Ishikawa (cell line): ENCODE measurements at regions not wholly inside any gene's neighbourhood (a gene's known extent, or its start where the extent isn't known, plus 50 kb on each side); places are given as distances from the start of the nearest gene placed in this dataset.

Experiments used
- CEBPB ChIP-seq: IDR thresholded peaks from 2 replicates; pipeline ENCODE4 v1.6.1; 2012
- CREB1 ChIP-seq: IDR thresholded peaks from 2 replicates; pipeline ENCODE4 v1.6.1; 2012; ENCODE audit warnings: low read depth
- EGR1 ChIP-seq: IDR thresholded peaks from 2 replicates; pipeline ENCODE4 v1.6.1; 2012
- EP300 ChIP-seq: IDR thresholded peaks from 2 replicates; pipeline ENCODE4 v1.6.1; 2012; ENCODE audit warnings: borderline replicate concordance
- FOXM1 ChIP-seq: IDR thresholded peaks from 2 replicates; pipeline ENCODE4 v1.6.1; 2012; ENCODE audit warnings: low read depth, borderline replicate concordance
- NFIC ChIP-seq: IDR thresholded peaks from 2 replicates; pipeline ENCODE4 v1.6.1; 2012
- RAD21 ChIP-seq: IDR thresholded peaks from 2 replicates; pipeline ENCODE4 v1.6.1; 2012; ENCODE audit warnings: low read depth
- TAF1 ChIP-seq: IDR thresholded peaks from 2 replicates; pipeline ENCODE4 v1.6.1; 2012; ENCODE audit warnings: low read depth, mild to moderate bottlenecking
- TCF12 ChIP-seq: IDR thresholded peaks from 2 replicates; pipeline ENCODE4 v1.6.1; 2012; ENCODE audit warnings: low read depth
- TEAD4 ChIP-seq: IDR thresholded peaks from 2 replicates; pipeline ENCODE4 v1.6.1; 2012
- YY1 ChIP-seq: IDR thresholded peaks from 2 replicates; pipeline ENCODE4 v1.6.1; 2012; ENCODE audit warnings: low read depth
- ZBTB7A ChIP-seq: IDR thresholded peaks from 2 replicates; pipeline ENCODE4 v1.6.1; 2012; ENCODE audit warnings: low read depth
- TF ChIP-seq, protein P1 (sequence below): IDR thresholded peaks from 2 replicates; pipeline ENCODE4 v1.6.1; 2012; ENCODE audit warnings: low read depth, mild to moderate bottlenecking
- TF ChIP-seq, protein P2 (sequence below): IDR thresholded peaks from 2 replicates; pipeline ENCODE4 v1.6.1; 2012
- TF ChIP-seq, protein P3 (sequence below): IDR thresholded peaks from 2 replicates; pipeline ENCODE4 v1.6.1; 2012

DNA sequence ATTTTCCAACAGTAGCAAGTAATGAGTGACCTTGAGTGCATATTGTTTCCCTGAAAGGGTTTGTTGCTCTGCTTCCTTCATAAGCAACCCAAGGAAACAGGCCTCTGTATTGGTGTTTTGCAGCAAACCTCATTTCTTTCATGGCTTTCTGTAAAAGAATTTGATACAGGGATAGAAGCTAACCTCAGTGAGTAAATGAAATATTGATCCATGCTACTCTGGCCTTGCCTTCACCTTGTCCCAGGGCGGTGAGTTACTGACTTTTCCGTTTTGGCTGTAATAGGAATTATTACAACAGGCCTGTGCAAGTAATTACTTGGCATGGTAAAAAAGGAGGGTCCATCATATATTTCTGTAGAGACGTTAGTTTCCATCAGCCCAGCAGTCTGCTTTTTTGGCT, 130.9 kb upstream of the MPPED2 start:
- no peak for TF ChIP-seq TAF1
- no peak for TF ChIP-seq YY1
- TF ChIP-seq EP300: no peak
- TF ChIP-seq, protein P1, sequence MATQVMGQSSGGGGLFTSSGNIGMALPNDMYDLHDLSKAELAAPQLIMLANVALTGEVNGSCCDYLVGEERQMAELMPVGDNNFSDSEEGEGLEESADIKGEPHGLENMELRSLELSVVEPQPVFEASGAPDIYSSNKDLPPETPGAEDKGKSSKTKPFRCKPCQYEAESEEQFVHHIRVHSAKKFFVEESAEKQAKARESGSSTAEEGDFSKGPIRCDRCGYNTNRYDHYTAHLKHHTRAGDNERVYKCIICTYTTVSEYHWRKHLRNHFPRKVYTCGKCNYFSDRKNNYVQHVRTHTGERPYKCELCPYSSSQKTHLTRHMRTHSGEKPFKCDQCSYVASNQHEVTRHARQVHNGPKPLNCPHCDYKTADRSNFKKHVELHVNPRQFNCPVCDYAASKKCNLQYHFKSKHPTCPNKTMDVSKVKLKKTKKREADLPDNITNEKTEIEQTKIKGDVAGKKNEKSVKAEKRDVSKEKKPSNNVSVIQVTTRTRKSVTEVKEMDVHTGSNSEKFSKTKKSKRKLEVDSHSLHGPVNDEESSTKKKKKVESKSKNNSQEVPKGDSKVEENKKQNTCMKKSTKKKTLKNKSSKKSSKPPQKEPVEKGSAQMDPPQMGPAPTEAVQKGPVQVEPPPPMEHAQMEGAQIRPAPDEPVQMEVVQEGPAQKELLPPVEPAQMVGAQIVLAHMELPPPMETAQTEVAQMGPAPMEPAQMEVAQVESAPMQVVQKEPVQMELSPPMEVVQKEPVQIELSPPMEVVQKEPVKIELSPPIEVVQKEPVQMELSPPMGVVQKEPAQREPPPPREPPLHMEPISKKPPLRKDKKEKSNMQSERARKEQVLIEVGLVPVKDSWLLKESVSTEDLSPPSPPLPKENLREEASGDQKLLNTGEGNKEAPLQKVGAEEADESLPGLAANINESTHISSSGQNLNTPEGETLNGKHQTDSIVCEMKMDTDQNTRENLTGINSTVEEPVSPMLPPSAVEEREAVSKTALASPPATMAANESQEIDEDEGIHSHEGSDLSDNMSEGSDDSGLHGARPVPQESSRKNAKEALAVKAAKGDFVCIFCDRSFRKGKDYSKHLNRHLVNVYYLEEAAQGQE: no peak
- TF ChIP-seq ZBTB7A: no peak
- TF ChIP-seq EGR1: no peak
- TF ChIP-seq, protein P2, sequence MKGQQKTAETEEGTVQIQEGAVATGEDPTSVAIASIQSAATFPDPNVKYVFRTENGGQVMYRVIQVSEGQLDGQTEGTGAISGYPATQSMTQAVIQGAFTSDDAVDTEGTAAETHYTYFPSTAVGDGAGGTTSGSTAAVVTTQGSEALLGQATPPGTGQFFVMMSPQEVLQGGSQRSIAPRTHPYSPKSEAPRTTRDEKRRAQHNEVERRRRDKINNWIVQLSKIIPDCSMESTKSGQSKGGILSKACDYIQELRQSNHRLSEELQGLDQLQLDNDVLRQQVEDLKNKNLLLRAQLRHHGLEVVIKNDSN: no peak
- no peak for TF ChIP-seq CEBPB
- TF ChIP-seq, protein P3, sequence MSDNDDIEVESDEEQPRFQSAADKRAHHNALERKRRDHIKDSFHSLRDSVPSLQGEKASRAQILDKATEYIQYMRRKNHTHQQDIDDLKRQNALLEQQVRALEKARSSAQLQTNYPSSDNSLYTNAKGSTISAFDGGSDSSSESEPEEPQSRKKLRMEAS: no peak
- no peak for TF ChIP-seq TEAD4
- no peak for TF ChIP-seq NFIC
- TF ChIP-seq RAD21: no peak
- no peak for TF ChIP-seq FOXM1
- no peak for TF ChIP-seq TCF12

DNA sequence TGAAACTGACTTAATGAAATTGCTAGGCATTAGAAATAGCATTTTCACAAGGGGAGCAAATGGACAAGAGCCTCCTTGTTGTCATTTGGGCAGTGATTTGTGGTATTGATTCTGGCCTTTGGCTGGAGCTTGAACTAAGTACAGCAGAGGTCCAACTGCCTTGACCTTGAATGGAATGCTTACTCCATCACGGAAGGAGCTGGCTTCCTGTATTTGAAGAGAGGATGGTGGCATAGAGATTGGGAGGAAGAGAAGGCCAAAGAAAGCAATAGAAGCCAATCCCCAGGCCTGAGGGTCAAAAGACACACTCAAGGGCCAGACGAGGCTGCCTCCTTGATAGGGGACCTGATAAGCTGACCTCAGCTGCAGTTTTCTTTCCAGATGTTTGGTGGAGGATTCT, 126.6 kb upstream of the MPPED2 start:
- TF ChIP-seq FOXM1: no peak
- TF ChIP-seq, protein P3: no peak
- no peak for TF ChIP-seq ZBTB7A
- TF ChIP-seq, protein P1: no peak
- TF ChIP-seq RAD21: no peak
- no peak for TF ChIP-seq TAF1
- TF ChIP-seq YY1: no peak
- TF ChIP-seq, protein P2: no peak
- TF ChIP-seq EGR1: no peak
- TF ChIP-seq CREB1: no peak
- TF ChIP-seq TCF12: no peak
- no peak for TF ChIP-seq TEAD4

DNA sequence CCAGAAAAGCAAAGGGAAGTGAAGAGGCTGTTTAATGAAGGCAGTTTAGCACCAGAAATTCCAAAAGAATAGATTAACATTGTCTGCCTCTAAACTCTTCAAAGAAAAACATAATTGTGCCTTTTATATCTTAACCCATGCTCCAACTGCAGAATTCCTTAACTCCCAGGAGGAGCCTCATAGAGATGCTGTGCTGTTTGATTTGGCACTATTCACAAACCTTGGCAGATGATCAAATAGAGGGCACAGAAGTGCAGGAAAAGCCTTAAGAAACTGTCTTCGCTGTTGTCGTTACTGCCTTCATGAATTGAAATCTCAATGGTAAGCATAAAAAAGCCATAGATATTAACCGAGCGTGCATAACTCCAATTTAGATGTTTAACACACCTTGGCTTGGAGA, 124.1 kb upstream of the MPPED2 start:
- TF ChIP-seq NFIC: no peak
- TF ChIP-seq, protein P3: no peak
- TF ChIP-seq TEAD4: no peak
- TF ChIP-seq CEBPB: no peak
- no peak for TF ChIP-seq RAD21
- TF ChIP-seq CREB1: no peak
- TF ChIP-seq, protein P2: no peak
- TF ChIP-seq ZBTB7A: no peak
- no peak for TF ChIP-seq EGR1

DNA sequence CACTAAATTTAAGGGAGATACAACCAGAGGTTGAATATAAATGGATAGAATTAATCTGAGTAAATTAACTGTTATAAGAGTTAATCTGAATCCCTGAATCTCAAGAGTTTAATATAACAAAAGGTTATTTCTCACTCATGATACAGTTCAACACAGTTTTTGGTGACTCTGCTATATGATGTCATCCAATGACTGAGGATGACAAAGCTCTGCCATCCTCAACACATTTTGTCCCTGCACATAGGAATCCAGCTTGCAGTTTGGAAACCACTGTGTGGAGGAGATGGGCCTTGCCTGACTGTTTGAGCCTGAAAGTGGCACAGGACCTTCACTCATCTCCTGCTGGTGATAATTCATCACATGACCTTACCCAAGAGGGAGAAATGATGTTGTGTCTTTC, 121.0 kb upstream of the MPPED2 start:
- TF ChIP-seq, protein P3: no peak
- no peak for TF ChIP-seq TCF12
- TF ChIP-seq RAD21: no peak

DNA sequence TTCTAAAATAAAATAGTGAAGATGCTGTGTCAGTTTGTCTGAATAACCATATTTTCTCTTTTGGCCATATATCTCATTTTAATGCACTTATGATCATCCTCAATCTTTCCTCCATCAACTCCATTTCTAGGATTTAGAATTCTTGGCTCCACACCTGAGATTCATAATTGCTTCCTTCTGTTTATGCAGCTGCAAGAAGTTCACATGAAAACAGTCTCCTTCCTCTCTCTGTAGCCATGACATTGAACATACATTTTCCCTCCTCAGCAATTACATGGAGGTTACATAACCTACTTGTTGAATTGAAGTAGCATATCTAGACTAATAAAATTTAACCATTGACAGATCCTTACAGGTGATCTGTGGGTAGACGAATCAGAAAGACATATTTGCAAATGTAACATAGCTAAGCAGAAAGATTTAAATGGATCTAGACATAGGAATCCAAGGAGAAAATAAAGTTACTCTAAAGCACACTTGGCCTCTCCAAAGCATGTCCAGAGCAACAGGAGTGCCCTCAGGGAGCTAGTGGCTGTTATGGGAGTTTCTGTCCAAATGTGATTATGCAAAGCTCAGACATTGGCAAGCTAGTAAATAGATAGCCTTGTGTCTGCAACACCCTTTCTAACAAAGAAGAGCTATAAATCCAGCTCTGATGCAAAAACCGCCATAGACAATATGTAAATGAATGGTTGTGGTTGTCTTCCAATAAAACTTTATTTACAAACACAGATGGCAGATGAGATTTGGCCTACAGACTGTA, 119.9 kb upstream of the MPPED2 start:
- TF ChIP-seq TEAD4: no peak
- TF ChIP-seq, protein P3: no peak
- no peak for TF ChIP-seq ZBTB7A
- TF ChIP-seq EGR1: no peak
- TF ChIP-seq TAF1: no peak
- no peak for TF ChIP-seq TCF12
